ENCODE measurements at regions not wholly inside any gene's neighbourhood (a gene's known extent, or its start where the extent isn't known, plus 50 kb on each side); places are given as distances from the start of the nearest gene placed in this dataset.

DNA sequence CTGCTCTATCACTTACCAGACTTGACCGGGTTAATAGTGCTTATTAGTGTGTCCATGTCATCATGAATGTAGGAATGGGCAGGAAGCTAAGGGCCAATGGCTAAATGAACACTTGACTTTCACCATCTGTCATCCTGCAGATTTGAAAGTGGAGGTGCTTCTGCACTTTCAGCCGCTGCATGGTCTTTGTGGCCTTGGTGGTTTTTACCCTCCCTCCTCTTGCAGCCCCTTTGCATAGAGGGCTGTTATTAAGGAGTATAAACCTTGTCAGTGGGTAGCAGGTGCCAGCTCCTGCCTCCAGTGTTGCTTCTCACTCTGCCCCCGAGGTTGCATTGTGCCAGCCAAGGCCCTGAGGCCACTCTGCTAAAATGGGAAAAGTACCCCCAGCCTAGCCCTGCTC is 122.2 kb upstream of the TNFAIP3 start:
- no peak for TF ChIP-seq ZNF274 (IDR thresholded peaks at IDR 0.05; ENCODE audit: low read depth, low read length)
- H3K4me3 ChIP-seq (ENCODE audit: low read length), result no peak overlapping the region; the same call in 1 of the 2 replicates

- no peak overlapping the region; the same call in 1 of the 2 replicates for H3K4me3 ChIP-seq (ENCODE audit: low read length)
- no peak for TF ChIP-seq ZNF274 (IDR thresholded peaks at IDR 0.05; ENCODE audit: low read depth, low read length)
Measured at GRCh38 chr6:137745321-137745720, 121.7 kb upstream of the TNFAIP3 start.

DNA sequence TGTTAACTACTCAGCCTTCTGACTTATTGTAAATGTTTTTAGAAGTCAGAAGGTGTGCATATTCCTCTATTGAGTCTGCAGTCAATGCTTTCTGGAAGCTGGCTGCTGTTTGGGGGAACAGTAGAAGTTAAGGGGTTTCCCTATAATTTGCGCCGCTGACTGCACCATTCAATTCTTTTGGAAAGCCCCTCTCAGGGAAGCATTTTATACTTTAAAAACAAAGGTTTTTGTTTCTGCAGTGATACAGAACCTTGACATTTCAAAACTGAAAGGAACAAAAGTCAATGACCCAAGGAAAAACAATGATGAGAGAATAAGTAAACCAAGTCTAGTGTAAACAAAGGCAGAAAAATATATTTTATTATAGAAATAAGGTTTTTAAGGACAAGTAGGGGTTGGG is 120.8 kb upstream of the TNFAIP3 start:
- H3K4me3 ChIP-seq (ENCODE audit: low read length), result 0 out of 2 replicates have a peak overlapping the region, but pooled peaks have one; percentile 17
- no peak for TF ChIP-seq ZNF274 (IDR thresholded peaks at IDR 0.05; ENCODE audit: low read depth, low read length)

DNA sequence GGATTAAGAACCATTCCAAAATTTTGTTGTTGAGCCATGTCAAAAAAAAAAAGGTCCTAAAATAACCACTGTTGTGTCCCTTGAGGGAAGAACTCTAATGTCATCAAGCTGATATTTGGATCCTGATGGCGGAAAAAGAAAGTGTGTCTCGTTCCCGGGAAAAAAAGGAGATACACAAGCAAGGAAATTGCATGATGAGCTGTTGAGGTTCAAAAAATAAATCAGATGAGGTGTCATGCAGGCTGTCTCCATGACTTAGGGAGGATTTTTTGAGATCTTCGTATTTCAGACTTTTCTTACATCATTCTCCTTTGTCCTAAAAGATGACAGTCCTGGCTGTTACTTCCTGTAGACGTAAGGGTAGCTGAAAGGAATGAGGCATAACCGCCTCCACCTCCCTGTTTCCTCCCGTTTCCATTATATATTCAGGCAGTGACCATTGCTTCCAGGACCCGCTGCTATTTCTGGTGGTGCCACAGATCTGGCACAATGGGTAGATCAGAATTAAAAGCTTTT is 117.3 kb upstream of the TNFAIP3 start:
- TF ChIP-seq ZNF274 (IDR thresholded peaks at IDR 0.05; ENCODE audit: low read depth, low read length), result no peak
- H3K4me3 ChIP-seq (ENCODE audit: low read length), result no peak overlapping the region

DNA sequence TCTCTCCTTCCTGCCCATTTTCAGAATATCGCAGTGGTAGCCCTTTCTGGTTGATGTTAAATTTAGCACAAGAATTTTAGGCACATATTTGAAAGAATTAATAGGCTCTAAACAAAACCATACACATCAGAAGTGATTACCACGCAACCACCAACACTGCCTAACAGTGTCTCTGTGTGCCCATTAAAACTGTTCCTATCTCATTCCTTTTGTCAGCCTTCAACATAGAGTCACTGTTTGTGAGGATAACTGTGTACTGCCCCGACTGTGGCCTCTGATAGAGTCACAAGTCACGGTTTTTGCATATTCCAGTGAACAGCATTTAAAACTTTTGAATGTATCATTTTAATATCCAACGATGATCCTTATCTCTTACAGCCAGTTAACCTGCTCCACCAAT is 116.8 kb upstream of the TNFAIP3 start:
- TF ChIP-seq ZNF274 (IDR thresholded peaks at IDR 0.05; ENCODE audit: low read depth, low read length), result no peak
- no peak overlapping the region for H3K4me3 ChIP-seq (ENCODE audit: low read length)

DNA sequence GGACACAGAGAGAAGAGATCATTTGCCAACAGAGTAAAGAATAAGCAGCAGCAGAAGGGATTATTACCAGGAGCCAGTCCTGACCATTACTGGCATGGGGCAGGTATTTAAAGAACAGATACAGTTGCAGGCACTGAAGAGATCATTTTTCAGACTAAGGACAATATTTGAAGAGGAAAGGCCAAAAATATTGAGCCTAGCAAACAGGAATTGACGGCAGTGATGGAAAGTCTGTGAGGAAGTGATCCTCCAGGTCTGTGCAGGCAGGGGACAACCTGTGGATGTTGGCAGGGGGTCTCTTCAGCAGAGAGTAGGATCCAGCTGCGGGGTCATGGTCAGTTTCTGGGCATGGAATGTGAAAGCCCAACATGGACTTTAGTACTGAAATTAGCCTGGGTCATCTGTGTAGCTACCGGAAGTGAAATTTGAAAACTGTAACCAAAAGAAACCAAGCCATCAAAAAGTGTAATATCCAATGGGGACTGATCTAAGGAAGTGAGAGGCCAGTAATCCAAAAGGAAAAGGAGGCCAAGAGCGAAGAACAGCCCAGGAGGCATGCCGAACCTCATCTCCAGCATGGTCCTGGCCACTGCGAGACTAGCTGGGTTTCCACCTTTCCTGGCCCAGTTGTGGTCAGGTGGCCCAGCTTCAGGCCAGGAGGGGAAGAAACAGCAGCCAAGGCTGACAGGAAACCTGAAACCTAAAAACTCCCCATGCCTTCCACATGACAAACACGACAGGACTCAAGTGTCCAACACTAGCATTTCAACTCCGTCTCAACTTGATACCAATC is 115.1 kb upstream of the TNFAIP3 start:
- H3K4me3 ChIP-seq (ENCODE audit: low read length), result no peak overlapping the region
- TF ChIP-seq ZNF274 (IDR thresholded peaks at IDR 0.05; ENCODE audit: low read depth, low read length), result no peak

- no peak for TF ChIP-seq ZNF274 (IDR thresholded peaks at IDR 0.05; ENCODE audit: low read depth, low read length)
- no peak overlapping the region; the same call in 1 of the 2 replicates for H3K4me3 ChIP-seq (ENCODE audit: low read length)
Measured at GRCh38 chr6:137754366-137754765, 112.7 kb upstream of the TNFAIP3 start.

GRCh38 chr6:137754866-137755265 is 112.2 kb upstream of the TNFAIP3 start:
- no peak for TF ChIP-seq ZNF274 (IDR thresholded peaks at IDR 0.05; ENCODE audit: low read depth, low read length)

DNA sequence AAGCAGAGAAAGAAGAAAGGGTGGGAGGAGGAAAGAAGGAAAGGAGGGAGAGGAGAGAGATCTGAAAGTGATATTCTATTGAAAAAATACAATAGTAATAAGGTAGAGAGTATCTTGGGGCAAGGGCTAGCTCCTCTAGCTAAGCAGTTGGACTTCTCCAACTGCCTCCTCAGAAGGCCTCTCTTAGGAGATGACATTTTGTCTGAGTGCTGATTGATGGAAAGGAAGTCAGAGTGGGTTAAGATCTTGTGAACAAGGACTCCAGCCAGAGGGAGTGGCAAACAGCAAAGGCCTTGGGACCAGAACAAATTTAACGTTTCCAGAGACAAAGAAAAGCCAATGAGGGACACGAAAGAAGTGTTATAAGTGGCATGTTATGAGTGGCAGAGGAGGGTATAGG is 111.8 kb upstream of the TNFAIP3 start:
- no peak for TF ChIP-seq ZNF274 (IDR thresholded peaks at IDR 0.05; ENCODE audit: low read depth, low read length)
- no peak overlapping the region for H3K4me3 ChIP-seq (ENCODE audit: low read length)

More at GRCh38 chr6:137754866-137755265, 112.2 kb upstream of the TNFAIP3 start:
- H3K4me3 ChIP-seq (ENCODE audit: low read length), result no peak overlapping the region

- no peak overlapping the region for H3K4me3 ChIP-seq (ENCODE audit: low read length)
- TF ChIP-seq ZNF274 (IDR thresholded peaks at IDR 0.05; ENCODE audit: low read depth, low read length), result no peak
Measured at GRCh38 chr6:137756788-137757187, 110.3 kb upstream of the TNFAIP3 start.

DNA sequence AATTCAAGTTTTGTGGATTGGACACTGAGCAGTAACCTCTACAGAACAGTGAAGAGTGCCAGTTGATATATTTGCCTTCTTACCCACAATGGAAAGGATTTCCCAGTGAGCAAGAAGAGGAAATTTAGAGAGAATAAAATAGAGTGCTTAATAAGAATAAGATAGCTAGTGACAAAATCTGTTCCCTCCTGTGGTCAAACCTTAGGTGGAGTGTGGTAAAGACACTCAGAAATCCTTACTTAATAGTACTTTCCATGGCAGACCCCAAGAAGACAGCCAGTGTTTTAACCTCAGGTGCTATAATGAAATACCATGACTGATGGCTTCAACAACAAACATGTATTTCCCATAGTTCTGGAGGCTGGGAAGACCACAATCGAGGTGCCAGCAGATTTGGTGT is 108.4 kb upstream of the TNFAIP3 start:
- no peak overlapping the region for H3K4me3 ChIP-seq (ENCODE audit: low read length)
- no peak for TF ChIP-seq ZNF274 (IDR thresholded peaks at IDR 0.05; ENCODE audit: low read depth, low read length)

DNA sequence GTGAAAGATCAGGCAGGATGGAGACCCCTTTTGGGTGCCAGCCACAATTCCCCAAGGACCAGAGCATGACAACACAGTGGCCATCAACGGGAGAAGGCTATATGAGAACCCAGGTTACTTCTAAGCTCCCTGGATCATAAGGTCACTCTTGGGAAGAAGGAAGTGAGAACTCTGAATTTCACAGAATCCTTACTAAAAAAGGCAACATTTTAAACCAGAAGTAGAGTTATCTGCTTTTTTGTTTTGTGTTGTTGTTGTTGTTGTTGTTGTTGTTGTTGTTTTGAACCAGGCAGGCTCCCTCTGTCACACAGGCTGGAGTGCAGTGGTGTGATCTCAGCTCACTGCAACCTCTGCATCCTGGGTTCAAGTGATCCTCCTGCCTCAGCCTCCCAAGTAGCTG is 107.4 kb upstream of the TNFAIP3 start:
- TF ChIP-seq ZNF274 (IDR thresholded peaks at IDR 0.05; ENCODE audit: low read depth, low read length), result no peak

DNA sequence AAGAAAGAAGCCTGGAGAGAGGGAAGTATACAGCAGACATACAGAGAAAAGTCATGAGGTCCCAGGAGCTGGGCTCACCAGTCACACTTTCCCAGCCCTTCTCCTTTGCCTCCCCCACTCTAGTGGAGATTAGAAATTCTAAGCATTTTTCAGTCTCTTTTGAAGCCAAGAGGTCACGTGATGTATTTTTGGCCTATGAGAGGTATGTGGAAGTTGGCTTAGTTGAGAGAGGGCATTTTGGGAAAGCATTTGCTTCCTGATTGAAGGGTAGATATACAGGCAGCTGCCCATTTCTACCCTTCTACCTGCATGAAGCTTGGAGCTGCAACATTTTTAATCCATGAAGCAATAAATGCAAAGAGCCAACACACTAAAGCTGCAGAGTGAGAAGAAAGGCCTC is 106.0 kb upstream of the TNFAIP3 start:
- H3K4me3 ChIP-seq (ENCODE audit: low read length), result no peak overlapping the region
- TF ChIP-seq ZNF274 (IDR thresholded peaks at IDR 0.05; ENCODE audit: low read depth, low read length), result no peak

More for the DNA sequence above, 107.4 kb upstream of the TNFAIP3 start:
- no peak overlapping the region for H3K4me3 ChIP-seq (ENCODE audit: low read length)

DNA sequence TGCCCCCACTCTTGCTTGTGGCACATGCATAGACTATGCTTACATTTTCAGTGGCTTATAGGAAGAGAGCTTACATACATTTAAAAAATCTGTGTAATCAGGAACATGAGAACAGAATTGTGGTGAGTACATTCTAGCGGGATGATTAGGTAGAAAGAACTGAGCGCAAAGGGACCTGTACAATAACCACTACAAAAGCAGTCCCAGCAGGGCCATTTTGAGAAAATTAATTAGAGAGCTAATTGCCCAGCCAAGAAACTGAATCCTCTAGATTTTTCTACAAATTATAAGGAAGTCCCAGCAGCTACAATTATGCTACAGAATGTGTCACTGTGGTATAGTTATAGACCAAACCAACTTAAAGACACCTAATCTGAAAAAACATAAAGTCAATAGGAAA is 105.6 kb upstream of the TNFAIP3 start:
- no peak overlapping the region for H3K4me3 ChIP-seq (ENCODE audit: low read length)
- TF ChIP-seq ZNF274 (IDR thresholded peaks at IDR 0.05; ENCODE audit: low read depth, low read length), result no peak

Measured in GM08714 (cell line).